Hepatocyte (in vitro differentiated cells): ENCODE measurements at regions not wholly inside any gene's neighbourhood (a gene's known extent, or its start where the extent isn't known, plus 50 kb on each side); places are given as distances from the start of the nearest gene placed in this dataset.
"Not testable (repeated sequence)": the region's sequence is repeated elsewhere in the genome, so short reads cannot be mapped to it uniquely, and the experiment has no call there.

Experiments
- EZH2 ChIP-seq: fragments of 200-600 bp; sonication (generic); IDR thresholded peaks from 2 replicates; pipeline ENCODE4 v1.6.1; 2016; ENCODE audit warnings: antibody characterized with exemption, mild to moderate bottlenecking, borderline replicate concordance
- TF ChIP-seq, protein P1 (sequence below): fragments of 200-600 bp; sonication (generic); IDR thresholded peaks from 2 replicates; pipeline ENCODE4 v1.5.1; 2016; ENCODE audit warnings: antibody characterized with exemption, mild to moderate bottlenecking; ENCODE audit not compliant: poor library complexity

DNA sequence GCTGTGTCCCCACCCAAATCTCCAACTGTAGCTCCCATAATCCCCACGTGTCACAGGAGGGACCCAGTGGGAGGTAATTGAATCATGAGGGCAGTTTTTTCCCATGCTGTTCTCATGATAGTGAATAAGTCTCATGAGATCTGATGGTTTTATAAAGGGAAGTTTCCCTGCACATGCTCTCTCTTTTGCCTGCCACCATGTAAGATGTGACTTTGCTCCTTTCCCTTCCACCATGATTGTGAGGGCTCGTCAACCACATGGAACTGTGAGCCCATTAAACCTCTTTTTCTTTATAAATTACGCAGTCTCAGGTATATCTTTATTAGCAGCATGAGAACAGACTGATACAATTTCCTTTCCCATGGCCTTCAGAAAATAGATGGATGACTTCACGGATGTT lies 76.8 kb upstream of the ATP8B1 start:
- TF ChIP-seq, protein P1, sequence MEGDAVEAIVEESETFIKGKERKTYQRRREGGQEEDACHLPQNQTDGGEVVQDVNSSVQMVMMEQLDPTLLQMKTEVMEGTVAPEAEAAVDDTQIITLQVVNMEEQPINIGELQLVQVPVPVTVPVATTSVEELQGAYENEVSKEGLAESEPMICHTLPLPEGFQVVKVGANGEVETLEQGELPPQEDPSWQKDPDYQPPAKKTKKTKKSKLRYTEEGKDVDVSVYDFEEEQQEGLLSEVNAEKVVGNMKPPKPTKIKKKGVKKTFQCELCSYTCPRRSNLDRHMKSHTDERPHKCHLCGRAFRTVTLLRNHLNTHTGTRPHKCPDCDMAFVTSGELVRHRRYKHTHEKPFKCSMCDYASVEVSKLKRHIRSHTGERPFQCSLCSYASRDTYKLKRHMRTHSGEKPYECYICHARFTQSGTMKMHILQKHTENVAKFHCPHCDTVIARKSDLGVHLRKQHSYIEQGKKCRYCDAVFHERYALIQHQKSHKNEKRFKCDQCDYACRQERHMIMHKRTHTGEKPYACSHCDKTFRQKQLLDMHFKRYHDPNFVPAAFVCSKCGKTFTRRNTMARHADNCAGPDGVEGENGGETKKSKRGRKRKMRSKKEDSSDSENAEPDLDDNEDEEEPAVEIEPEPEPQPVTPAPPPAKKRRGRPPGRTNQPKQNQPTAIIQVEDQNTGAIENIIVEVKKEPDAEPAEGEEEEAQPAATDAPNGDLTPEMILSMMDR: not testable (repeated sequence)
- not testable (repeated sequence) for TF ChIP-seq EZH2
